ENCODE measurements at regions not wholly inside any gene's neighbourhood (a gene's known extent, or its start where the extent isn't known, plus 50 kb on each side); places are given as distances from the start of the nearest gene placed in this dataset.

DNA sequence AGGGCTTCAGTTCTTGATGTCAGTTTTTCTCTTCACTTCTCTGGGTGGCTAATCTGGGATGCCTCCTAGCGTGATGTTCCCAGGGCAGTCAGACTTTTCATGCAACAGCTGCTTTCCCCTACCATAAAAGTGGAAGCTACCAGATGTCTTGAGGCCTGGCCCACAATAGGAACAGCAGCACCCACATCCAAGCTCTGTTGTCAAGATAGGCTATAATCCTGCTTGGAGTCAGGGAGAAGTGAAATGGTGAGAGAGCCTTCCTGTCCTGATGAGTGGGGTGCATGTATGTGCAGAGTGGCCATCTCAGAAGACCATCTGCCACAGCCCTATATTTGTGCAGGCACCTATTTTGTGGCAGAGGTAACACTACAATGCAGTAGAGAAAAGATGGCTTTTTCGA lies 108.0 kb downstream of the HTR5A start:
- TF ChIP-seq, protein P1, sequence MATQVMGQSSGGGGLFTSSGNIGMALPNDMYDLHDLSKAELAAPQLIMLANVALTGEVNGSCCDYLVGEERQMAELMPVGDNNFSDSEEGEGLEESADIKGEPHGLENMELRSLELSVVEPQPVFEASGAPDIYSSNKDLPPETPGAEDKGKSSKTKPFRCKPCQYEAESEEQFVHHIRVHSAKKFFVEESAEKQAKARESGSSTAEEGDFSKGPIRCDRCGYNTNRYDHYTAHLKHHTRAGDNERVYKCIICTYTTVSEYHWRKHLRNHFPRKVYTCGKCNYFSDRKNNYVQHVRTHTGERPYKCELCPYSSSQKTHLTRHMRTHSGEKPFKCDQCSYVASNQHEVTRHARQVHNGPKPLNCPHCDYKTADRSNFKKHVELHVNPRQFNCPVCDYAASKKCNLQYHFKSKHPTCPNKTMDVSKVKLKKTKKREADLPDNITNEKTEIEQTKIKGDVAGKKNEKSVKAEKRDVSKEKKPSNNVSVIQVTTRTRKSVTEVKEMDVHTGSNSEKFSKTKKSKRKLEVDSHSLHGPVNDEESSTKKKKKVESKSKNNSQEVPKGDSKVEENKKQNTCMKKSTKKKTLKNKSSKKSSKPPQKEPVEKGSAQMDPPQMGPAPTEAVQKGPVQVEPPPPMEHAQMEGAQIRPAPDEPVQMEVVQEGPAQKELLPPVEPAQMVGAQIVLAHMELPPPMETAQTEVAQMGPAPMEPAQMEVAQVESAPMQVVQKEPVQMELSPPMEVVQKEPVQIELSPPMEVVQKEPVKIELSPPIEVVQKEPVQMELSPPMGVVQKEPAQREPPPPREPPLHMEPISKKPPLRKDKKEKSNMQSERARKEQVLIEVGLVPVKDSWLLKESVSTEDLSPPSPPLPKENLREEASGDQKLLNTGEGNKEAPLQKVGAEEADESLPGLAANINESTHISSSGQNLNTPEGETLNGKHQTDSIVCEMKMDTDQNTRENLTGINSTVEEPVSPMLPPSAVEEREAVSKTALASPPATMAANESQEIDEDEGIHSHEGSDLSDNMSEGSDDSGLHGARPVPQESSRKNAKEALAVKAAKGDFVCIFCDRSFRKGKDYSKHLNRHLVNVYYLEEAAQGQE (IDR thresholded peaks at IDR 0.05; ENCODE audit: insufficient read depth in 1 of 2, low read depth in 2 of 2, low read length in 2 of 2): no peak
- no peak for TF ChIP-seq TAF1 (IDR thresholded peaks at IDR 0.05; ENCODE audit: borderline replicate concordance, insufficient read depth, low read length)
- no peak for TF ChIP-seq SIN3A (IDR thresholded peaks at IDR 0.05; ENCODE audit: borderline replicate concordance, insufficient read depth, low read length)
- no peak for TF ChIP-seq FOXP2 (optimal IDR thresholded peaks at IDR 0.05; ENCODE audit: borderline replicate concordance, extremely low read depth, extremely low read length, insufficient read depth)
- TF ChIP-seq POLR2AphosphoS5 (IDR thresholded peaks at IDR 0.05; ENCODE audit: low read depth, low read length): no peak

DNA sequence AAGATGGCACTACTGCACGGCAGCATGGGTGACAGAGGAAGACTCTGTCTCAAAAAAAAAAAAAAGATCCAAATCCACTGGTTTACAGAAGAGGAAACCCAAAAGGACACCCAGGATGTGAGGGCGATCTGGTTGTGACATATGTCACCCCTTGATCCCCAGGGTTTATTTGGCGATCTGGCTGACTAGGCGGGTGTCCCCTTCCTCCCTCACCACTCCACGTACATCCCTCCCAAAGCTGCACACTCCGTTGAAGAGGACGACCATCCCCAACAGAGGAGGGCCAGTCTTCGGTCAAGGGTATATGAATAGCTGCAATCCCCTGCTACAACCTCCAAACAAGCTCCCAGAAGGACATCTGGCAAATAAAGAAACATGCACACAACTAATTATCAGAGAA lies 111.6 kb downstream of the HTR5A start:
- TF ChIP-seq, protein P1 (IDR thresholded peaks at IDR 0.05; ENCODE audit: insufficient read depth in 1 of 2, low read depth in 2 of 2, low read length in 2 of 2): no peak
- TF ChIP-seq TAF1 (IDR thresholded peaks at IDR 0.05; ENCODE audit: borderline replicate concordance, insufficient read depth, low read length): no peak

DNA sequence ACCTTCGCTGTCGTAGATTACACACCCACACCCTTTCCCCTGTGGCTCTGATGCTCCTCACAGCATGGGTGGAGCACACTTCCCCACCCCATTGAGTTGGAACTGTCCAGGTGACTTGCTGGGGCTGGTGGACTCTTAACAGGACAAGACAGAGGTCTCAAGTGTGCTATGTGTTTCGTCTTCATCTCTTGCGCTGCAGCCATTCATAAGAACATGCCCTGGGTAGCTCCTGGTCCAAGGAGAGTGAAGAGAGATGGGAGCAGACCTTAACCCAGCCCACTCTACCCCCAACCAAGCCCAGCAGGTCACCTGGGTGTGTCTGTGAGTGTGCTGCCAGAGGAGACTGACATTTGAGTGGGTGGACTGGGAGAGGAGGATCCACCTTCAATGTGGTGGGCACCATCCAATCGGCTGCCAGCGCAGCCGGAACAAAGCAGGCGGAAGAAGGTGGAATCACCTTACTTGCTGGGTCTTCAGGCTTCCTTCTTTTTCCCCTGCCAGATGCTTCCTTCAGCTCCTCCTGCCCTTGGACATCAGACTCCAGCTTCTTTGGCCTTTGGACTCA lies 112.4 kb downstream of the HTR5A start:
- TF ChIP-seq TAF1 (IDR thresholded peaks at IDR 0.05; ENCODE audit: borderline replicate concordance, insufficient read depth, low read length): no peak
- no peak for TF ChIP-seq SIN3A (IDR thresholded peaks at IDR 0.05; ENCODE audit: borderline replicate concordance, insufficient read depth, low read length)
- TF ChIP-seq POLR2AphosphoS5 (IDR thresholded peaks at IDR 0.05; ENCODE audit: low read depth, low read length): no peak
- no peak for TF ChIP-seq FOXP2 (optimal IDR thresholded peaks at IDR 0.05; ENCODE audit: borderline replicate concordance, extremely low read depth, extremely low read length, insufficient read depth)
- TF ChIP-seq, protein P1 (IDR thresholded peaks at IDR 0.05; ENCODE audit: insufficient read depth in 1 of 2, low read depth in 2 of 2, low read length in 2 of 2): no peak

DNA sequence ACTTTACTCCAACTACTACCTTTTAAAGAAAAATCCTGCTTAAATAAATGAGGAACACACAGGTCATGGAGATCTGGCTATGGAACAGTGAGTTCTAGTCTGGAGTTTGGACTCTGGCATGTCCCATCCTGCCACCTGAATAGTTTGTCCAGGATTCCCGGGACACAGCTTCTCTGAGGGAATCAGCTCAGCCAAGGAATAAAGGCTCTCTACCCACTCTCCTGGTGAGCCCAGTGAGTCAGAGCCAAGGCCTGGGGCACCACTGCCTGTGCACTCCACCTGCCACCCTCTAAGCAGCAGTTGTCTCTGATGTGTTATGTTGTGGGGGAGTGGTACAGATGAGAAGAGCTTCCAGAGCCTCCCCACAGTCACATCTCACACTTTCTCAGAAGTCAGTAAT lies 113.5 kb downstream of the HTR5A start:
- TF ChIP-seq TAF1 (IDR thresholded peaks at IDR 0.05; ENCODE audit: borderline replicate concordance, insufficient read depth, low read length) (no peak), FOXP2 (optimal IDR thresholded peaks at IDR 0.05; ENCODE audit: borderline replicate concordance, extremely low read depth, extremely low read length, insufficient read depth) (no peak), SIN3A (IDR thresholded peaks at IDR 0.05; ENCODE audit: borderline replicate concordance, insufficient read depth, low read length) (no peak), POLR2AphosphoS5 (IDR thresholded peaks at IDR 0.05; ENCODE audit: low read depth, low read length) (no peak)
- TF ChIP-seq, protein P1 (IDR thresholded peaks at IDR 0.05; ENCODE audit: insufficient read depth in 1 of 2, low read depth in 2 of 2, low read length in 2 of 2): no peak

DNA sequence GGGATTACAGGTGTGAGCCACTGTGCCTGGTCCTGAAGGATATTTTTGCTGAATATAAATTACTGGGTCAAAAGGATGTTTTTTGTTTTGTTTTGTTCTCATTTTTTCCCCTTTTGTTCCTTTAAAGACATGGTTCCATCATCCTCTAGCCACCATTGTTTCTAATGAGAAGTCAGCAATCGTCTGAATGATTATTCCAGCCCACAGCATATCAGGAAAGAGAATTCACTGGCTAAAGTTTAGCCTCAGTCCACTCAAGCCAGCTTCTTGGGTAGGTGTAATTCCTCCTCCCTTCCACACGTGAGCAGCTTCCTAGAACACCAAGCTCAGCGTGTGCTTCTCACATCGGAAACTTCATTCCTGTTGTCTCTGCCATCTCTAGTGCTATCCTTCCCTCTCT lies 112.8 kb upstream of the INSIG1 start:
- TF ChIP-seq SIN3A (IDR thresholded peaks at IDR 0.05; ENCODE audit: borderline replicate concordance, insufficient read depth, low read length) (no peak), POLR2AphosphoS5 (IDR thresholded peaks at IDR 0.05; ENCODE audit: low read depth, low read length) (no peak), TAF1 (IDR thresholded peaks at IDR 0.05; ENCODE audit: borderline replicate concordance, insufficient read depth, low read length) (no peak), FOXP2 (optimal IDR thresholded peaks at IDR 0.05; ENCODE audit: borderline replicate concordance, extremely low read depth, extremely low read length, insufficient read depth) (no peak)
- TF ChIP-seq, protein P1 (IDR thresholded peaks at IDR 0.05; ENCODE audit: insufficient read depth in 1 of 2, low read depth in 2 of 2, low read length in 2 of 2): no peak

Measured in PFSK-1 (cell line).